ENCODE measurements at regions not wholly inside any gene's neighbourhood (a gene's known extent, or its start where the extent isn't known, plus 50 kb on each side); places are given as distances from the start of the nearest gene placed in this dataset.

GRCh38 chr11:81368192-81368591, 1365.5 kb downstream of the FAM181B start:
- no peak overlapping the region for H3K4me3 ChIP-seq (replicated peaks; ENCODE audit: insufficient read depth, low read length)
- no peaks in the 10 kb centered on the region for H3K27me3 ChIP-seq (ENCODE audit: insufficient read depth, poor library complexity, severe bottlenecking)
- no peak for DNase-seq (ENCODE audit: low read depth in 1 of 2, low spot score in 1 of 2)
- H3K27ac ChIP-seq (replicated peaks), result no peak overlapping the region
- TF ChIP-seq POLR2AphosphoS5 (IDR thresholded peaks at IDR 0.05; ENCODE audit: low read depth), result no peak
- no peak for TF ChIP-seq REST (IDR thresholded peaks at IDR 0.05; ENCODE audit: insufficient replicate concordance, low read depth)
- no peak for TF ChIP-seq CTCF (IDR thresholded peaks at IDR 0.05; ENCODE audit: insufficient read depth, low read length)
- TF ChIP-seq SPI1 (IDR thresholded peaks at IDR 0.05; ENCODE audit: borderline replicate concordance, low read depth), result no peak
- TF ChIP-seq GABPA (IDR thresholded peaks at IDR 0.05; ENCODE audit: low read depth), result no peak

- no peaks in the 10 kb centered on the region for H3K27me3 ChIP-seq (ENCODE audit: insufficient read depth, poor library complexity, severe bottlenecking)
- no peak overlapping the region for H3K27ac ChIP-seq (replicated peaks)
- H3K4me3 ChIP-seq (replicated peaks; ENCODE audit: insufficient read depth, low read length), result no peak overlapping the region
- TF ChIP-seq POLR2AphosphoS5 (IDR thresholded peaks at IDR 0.05; ENCODE audit: low read depth), result no peak
- no peak for TF ChIP-seq CTCF (IDR thresholded peaks at IDR 0.05; ENCODE audit: insufficient read depth, low read length)
- TF ChIP-seq REST (IDR thresholded peaks at IDR 0.05; ENCODE audit: insufficient replicate concordance, low read depth), result no peak
- TF ChIP-seq SPI1 (IDR thresholded peaks at IDR 0.05; ENCODE audit: borderline replicate concordance, low read depth), result no peak
- TF ChIP-seq GABPA (IDR thresholded peaks at IDR 0.05; ENCODE audit: low read depth), result no peak
- no peak for DNase-seq (ENCODE audit: low read depth in 1 of 2, low spot score in 1 of 2)
Measured at GRCh38 chr11:81365496-81365895, 1368.2 kb downstream of the FAM181B start.

GRCh38 chr11:81359476-81359875, 1374.2 kb downstream of the FAM181B start:
- Histone ChIP-seq H3K27me3 (ENCODE audit: insufficient read depth, poor library complexity, severe bottlenecking) (no peaks in the 10 kb centered on the region), H3K27ac (replicated peaks) (no peak overlapping the region), H3K4me3 (replicated peaks; ENCODE audit: insufficient read depth, low read length) (no peak overlapping the region)
- DNase-seq (ENCODE audit: low read depth in 1 of 2, low spot score in 1 of 2), result no peak
- TF ChIP-seq GABPA (IDR thresholded peaks at IDR 0.05; ENCODE audit: low read depth), result no peak
- no peak for TF ChIP-seq SPI1 (IDR thresholded peaks at IDR 0.05; ENCODE audit: borderline replicate concordance, low read depth)
- TF ChIP-seq CTCF (IDR thresholded peaks at IDR 0.05; ENCODE audit: insufficient read depth, low read length), result no peak
- TF ChIP-seq REST (IDR thresholded peaks at IDR 0.05; ENCODE audit: insufficient replicate concordance, low read depth), result no peak
- TF ChIP-seq POLR2AphosphoS5 (IDR thresholded peaks at IDR 0.05; ENCODE audit: low read depth), result no peak

All from HL-60 (cell line).